Nephron (organoid): ENCODE measurements at regions not wholly inside any gene's neighbourhood (a gene's known extent, or its start where the extent isn't known, plus 50 kb on each side); places are given as distances from the start of the nearest gene placed in this dataset.

ENCODE experiments used
- H3K27ac Mint-ChIP-seq, 3 experiments: 2 replicates each; pipeline ENCODE4 v1.8.0; 2020; ENCODE audit warnings: mixed read lengths in 3 of 3, mild to moderate bottlenecking in 2 of 3, moderate library complexity in 1 of 3
- H3K27me3 Mint-ChIP-seq: 2 replicates; pipeline ENCODE4 v1.8.0; 2021; ENCODE audit warnings: low read depth, mild to moderate bottlenecking, moderate library complexity, mixed read lengths
- H3K36me3 Mint-ChIP-seq: 2 replicates; pipeline ENCODE4 v1.8.0; 2020; ENCODE audit warnings: low read depth, mixed read lengths
- H3K4me1 Mint-ChIP-seq: 2 replicates; pipeline ENCODE4 v1.8.0; 2020; ENCODE audit warnings: mixed read lengths
- H3K4me3 Mint-ChIP-seq, 3 experiments: 2 replicates each; pipeline ENCODE4 v1.8.0; 2020; ENCODE audit warnings: mild to moderate bottlenecking in 3 of 3, mixed read lengths in 3 of 3, moderate library complexity in 2 of 3
- H3K9me3 Mint-ChIP-seq: 2 replicates; pipeline ENCODE4 v1.8.0; 2020; ENCODE audit warnings: mixed read lengths
- CTCF ChIP-seq, 3 experiments: fragments of 200-600 bp; sonication (generic); IDR thresholded peaks; one replicate each; pipeline ENCODE4 v1.5.0; 2021; ENCODE audit warnings: antibody characterized with exemption in 3 of 3; ENCODE audit not compliant: unreplicated experiment in 3 of 3

DNA sequence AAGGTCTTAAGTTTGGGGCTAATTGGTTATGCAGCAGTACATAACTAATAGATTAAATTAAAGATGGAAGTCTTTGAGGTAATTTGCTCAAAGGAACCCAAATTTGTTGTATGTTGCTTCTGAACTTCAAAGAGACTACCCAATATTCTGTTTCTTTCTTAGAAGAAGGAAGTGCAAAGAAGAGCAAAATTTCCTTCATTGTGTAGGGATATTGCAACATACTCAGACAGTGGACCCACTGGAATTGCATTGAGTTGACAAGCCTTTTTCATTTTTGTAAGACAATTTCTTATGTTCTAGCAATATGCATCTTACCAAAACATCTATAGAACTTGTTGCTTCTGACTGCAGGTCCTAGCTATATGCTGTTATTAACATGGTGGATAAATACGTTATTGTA, 527.8 kb downstream of the SH2D4B start:
- Mint-ChIP-seq H3K4me1 (no peaks in the 10 kb centered on the region), H3K4me3 (no peak overlapping the region), H3K27me3 (no peaks in the 10 kb centered on the region), H3K27ac (no peak overlapping the region), H3K9me3 (no peaks in the 10 kb centered on the region), H3K36me3 (no peaks in the 10 kb centered on the region)
- TF ChIP-seq CTCF (IDR thresholded peaks at IDR 0.05; ENCODE audit: unreplicated experiment in 3 of 3), result no peak

DNA sequence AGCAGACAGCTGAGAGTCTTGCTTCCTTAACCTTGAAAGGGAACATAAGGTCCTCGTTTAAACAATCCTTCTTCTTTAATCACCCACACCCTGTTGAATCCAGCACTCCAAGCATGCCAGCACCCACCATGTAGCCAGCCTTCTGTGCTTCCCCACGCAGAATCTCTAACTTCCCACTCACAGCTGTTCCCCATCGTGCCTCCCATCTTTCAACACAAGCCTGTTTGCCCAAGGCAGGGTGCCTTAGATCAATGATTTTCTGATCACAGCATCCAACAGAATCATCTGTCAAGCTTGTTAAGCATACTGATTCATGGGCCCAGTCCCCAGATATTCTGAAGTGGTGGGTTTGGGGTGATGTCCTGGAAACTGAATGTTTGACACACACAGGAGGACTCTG, 530.8 kb downstream of the SH2D4B start:
- H3K27ac Mint-ChIP-seq, result no peak overlapping the region
- no peaks in the 10 kb centered on the region for H3K27me3 Mint-ChIP-seq
- H3K4me3 Mint-ChIP-seq, result no peak overlapping the region
- H3K9me3 Mint-ChIP-seq, result no peaks in the 10 kb centered on the region
- H3K4me1 Mint-ChIP-seq, result no peaks in the 10 kb centered on the region
- H3K36me3 Mint-ChIP-seq, result no peaks in the 10 kb centered on the region
- TF ChIP-seq CTCF (IDR thresholded peaks at IDR 0.05; ENCODE audit: unreplicated experiment in 3 of 3), result no peak

GRCh38 chr10:81071087-81071796, 533.5 kb downstream of the SH2D4B start:
- no peak overlapping the region for H3K27ac Mint-ChIP-seq
- no peaks in the 10 kb centered on the region for H3K36me3 Mint-ChIP-seq
- H3K27me3 Mint-ChIP-seq, result no peaks in the 10 kb centered on the region
- no peaks in the 10 kb centered on the region for H3K9me3 Mint-ChIP-seq
- no peak overlapping the region for H3K4me3 Mint-ChIP-seq
- TF ChIP-seq CTCF (IDR thresholded peaks at IDR 0.05; ENCODE audit: unreplicated experiment in 3 of 3), result no peak
- H3K4me1 Mint-ChIP-seq, result no peaks in the 10 kb centered on the region

DNA sequence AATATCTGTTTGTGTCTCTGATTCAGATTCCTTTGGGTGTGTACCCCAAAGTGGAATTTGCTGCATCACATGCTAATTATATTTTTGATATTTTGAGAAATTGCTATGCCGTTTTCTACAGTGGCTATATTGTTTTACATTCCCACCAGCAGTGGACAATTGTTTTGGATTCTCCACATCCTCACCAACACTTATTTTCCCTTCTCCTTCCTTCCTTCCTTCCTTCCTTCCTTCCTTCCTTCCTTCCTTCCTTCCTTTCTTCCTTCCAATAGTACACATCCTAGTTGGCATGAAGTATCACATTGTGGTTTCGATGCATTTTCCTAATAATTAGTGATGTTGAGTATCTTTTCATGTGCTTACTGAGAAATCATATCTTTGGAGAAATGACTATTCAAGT, 535.5 kb downstream of the SH2D4B start:
- Mint-ChIP-seq H3K27me3 (no peaks in the 10 kb centered on the region), H3K4me3 (no peak overlapping the region), H3K9me3 (peaks cover under 1% of the 10 kb centered on the region), H3K36me3 (no peaks in the 10 kb centered on the region), H3K27ac (no peak overlapping the region), H3K4me1 (no peaks in the 10 kb centered on the region)
- TF ChIP-seq CTCF (IDR thresholded peaks at IDR 0.05; ENCODE audit: unreplicated experiment in 3 of 3), result no peak

- TF ChIP-seq CTCF (IDR thresholded peaks at IDR 0.05; ENCODE audit: unreplicated experiment in 3 of 3), result peak in 1 of 3 experiments; percentile 11
- H3K4me1 Mint-ChIP-seq, result no peaks in the 10 kb centered on the region
- H3K9me3 Mint-ChIP-seq, result peaks cover 22% of the 10 kb centered on the region
- H3K4me3 Mint-ChIP-seq, result no peak overlapping the region
- H3K27me3 Mint-ChIP-seq, result no peaks in the 10 kb centered on the region
- no peak overlapping the region for H3K27ac Mint-ChIP-seq
- H3K36me3 Mint-ChIP-seq, result no peaks in the 10 kb centered on the region
These were observed 544.4 kb downstream of the SH2D4B start for GRCh38 chr10:81081887-81082620.
